H1 (cell line): ENCODE measurements at regions not wholly inside any gene's neighbourhood (a gene's known extent, or its start where the extent isn't known, plus 50 kb on each side); places are given as distances from the start of the nearest gene placed in this dataset.

Source experiments
- CBX5 ChIP-seq: fragments of 300-800, 300-1000 bp; sonication (generic); IDR thresholded peaks from 2 replicates; pipeline ENCODE4 v1.7.1; 2016; ENCODE audit warnings: antibody characterized with exemption, low read length, low read depth
- MAFK ChIP-seq: IDR thresholded peaks from 2 replicates; pipeline ENCODE4 v1.6.1; 2012; ENCODE audit warnings: low read depth, mild to moderate bottlenecking, improper control_type of control experiment, low read length
- NRF1 ChIP-seq: IDR thresholded peaks from 2 replicates; pipeline ENCODE4 v1.6.1; 2011; ENCODE audit warnings: mild to moderate bottlenecking, low read depth, low read length, improper control_type of control experiment
- TAF7 ChIP-seq: optimal IDR thresholded peaks from 2 replicates; pipeline ENCODE3; 2011; ENCODE audit warnings: low read depth, mild to moderate bottlenecking, inconsistent platforms, low read length, moderate library complexity, borderline replicate concordance
- TF ChIP-seq, protein P1 (sequence below): fragments of 300-600 bp; sonication (generic); IDR thresholded peaks from 2 replicates; pipeline ENCODE4 v1.7.1; 2012; ENCODE audit warnings: low read length, moderate library complexity, mild to moderate bottlenecking, inconsistent platforms; ENCODE audit not compliant: insufficient replicate concordance

DNA sequence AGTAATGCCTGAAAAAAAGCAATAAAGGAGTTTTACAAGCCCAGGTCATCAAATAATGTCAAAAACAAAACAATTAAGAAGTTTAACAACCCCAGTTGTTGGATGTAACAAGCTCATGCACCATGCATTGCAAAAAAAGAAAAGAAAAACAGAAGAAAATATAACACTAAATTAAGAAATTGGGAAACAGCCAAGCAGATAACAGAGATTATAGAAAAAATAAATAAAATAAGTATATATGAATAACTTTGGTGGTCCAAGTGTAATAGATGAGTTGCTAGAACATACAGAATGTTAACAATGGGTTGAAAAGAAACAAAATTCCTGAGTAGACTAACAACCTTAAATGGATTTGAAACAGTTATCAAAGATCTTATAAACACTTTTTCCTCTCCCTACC is 573.1 kb upstream of the SOX11 start (continued):
- TF ChIP-seq, protein P1, sequence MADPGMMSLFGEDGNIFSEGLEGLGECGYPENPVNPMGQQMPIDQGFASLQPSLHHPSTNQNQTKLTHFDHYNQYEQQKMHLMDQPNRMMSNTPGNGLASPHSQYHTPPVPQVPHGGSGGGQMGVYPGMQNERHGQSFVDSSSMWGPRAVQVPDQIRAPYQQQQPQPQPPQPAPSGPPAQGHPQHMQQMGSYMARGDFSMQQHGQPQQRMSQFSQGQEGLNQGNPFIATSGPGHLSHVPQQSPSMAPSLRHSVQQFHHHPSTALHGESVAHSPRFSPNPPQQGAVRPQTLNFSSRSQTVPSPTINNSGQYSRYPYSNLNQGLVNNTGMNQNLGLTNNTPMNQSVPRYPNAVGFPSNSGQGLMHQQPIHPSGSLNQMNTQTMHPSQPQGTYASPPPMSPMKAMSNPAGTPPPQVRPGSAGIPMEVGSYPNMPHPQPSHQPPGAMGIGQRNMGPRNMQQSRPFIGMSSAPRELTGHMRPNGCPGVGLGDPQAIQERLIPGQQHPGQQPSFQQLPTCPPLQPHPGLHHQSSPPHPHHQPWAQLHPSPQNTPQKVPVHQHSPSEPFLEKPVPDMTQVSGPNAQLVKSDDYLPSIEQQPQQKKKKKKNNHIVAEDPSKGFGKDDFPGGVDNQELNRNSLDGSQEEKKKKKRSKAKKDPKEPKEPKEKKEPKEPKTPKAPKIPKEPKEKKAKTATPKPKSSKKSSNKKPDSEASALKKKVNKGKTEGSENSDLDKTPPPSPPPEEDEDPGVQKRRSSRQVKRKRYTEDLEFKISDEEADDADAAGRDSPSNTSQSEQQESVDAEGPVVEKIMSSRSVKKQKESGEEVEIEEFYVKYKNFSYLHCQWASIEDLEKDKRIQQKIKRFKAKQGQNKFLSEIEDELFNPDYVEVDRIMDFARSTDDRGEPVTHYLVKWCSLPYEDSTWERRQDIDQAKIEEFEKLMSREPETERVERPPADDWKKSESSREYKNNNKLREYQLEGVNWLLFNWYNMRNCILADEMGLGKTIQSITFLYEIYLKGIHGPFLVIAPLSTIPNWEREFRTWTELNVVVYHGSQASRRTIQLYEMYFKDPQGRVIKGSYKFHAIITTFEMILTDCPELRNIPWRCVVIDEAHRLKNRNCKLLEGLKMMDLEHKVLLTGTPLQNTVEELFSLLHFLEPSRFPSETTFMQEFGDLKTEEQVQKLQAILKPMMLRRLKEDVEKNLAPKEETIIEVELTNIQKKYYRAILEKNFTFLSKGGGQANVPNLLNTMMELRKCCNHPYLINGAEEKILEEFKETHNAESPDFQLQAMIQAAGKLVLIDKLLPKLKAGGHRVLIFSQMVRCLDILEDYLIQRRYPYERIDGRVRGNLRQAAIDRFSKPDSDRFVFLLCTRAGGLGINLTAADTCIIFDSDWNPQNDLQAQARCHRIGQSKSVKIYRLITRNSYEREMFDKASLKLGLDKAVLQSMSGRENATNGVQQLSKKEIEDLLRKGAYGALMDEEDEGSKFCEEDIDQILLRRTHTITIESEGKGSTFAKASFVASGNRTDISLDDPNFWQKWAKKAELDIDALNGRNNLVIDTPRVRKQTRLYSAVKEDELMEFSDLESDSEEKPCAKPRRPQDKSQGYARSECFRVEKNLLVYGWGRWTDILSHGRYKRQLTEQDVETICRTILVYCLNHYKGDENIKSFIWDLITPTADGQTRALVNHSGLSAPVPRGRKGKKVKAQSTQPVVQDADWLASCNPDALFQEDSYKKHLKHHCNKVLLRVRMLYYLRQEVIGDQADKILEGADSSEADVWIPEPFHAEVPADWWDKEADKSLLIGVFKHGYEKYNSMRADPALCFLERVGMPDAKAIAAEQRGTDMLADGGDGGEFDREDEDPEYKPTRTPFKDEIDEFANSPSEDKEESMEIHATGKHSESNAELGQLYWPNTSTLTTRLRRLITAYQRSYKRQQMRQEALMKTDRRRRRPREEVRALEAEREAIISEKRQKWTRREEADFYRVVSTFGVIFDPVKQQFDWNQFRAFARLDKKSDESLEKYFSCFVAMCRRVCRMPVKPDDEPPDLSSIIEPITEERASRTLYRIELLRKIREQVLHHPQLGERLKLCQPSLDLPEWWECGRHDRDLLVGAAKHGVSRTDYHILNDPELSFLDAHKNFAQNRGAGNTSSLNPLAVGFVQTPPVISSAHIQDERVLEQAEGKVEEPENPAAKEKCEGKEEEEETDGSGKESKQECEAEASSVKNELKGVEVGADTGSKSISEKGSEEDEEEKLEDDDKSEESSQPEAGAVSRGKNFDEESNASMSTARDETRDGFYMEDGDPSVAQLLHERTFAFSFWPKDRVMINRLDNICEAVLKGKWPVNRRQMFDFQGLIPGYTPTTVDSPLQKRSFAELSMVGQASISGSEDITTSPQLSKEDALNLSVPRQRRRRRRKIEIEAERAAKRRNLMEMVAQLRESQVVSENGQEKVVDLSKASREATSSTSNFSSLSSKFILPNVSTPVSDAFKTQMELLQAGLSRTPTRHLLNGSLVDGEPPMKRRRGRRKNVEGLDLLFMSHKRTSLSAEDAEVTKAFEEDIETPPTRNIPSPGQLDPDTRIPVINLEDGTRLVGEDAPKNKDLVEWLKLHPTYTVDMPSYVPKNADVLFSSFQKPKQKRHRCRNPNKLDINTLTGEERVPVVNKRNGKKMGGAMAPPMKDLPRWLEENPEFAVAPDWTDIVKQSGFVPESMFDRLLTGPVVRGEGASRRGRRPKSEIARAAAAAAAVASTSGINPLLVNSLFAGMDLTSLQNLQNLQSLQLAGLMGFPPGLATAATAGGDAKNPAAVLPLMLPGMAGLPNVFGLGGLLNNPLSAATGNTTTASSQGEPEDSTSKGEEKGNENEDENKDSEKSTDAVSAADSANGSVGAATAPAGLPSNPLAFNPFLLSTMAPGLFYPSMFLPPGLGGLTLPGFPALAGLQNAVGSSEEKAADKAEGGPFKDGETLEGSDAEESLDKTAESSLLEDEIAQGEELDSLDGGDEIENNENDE, result no peak
- TF ChIP-seq TAF7 (no peak), MAFK (no peak), CBX5 (no peak), NRF1 (no peak)
